ENCODE measurements at regions not wholly inside any gene's neighbourhood (a gene's known extent, or its start where the extent isn't known, plus 50 kb on each side); places are given as distances from the start of the nearest gene placed in this dataset.

DNA sequence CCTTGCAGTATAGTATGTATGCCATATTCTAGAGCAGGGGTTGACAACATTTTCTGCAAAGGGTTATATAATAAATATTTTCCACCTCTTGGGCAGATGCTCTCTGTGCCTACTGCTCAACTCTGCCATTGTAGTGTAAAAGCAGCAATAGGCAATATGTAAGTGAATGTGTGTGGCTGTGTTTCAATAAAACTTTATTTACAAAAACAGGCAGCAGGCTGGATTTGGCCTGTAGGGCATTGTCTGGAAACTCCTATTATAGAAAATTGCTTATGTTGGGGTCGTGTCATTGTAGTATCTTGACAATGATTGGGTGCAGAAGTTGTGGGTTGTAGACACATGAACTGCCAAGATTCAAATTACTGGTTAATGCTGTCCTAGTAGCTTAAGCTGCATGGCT is 153.6 kb upstream of the CNTN3 start:
- ChIA-PET POLR2A (no interaction called here), CTCF (no interaction called here)
- Histone ChIP-seq H3K27me3 (ENCODE audit: insufficient read depth) (no peaks in the 10 kb centered on the region), H3K4me2 (no peak overlapping the region), H3K9me3 (no peaks in the 10 kb centered on the region), H3K9ac (no peak overlapping the region), H3K4me1 (ENCODE audit: control insufficient read depth in 1 of 2, insufficient read depth in 2 of 2, low read depth in 1 of 2, low read length in 1 of 2) (no peaks in the 10 kb centered on the region), H3K27ac (ENCODE audit: low read depth in 2 of 2, low read length in 1 of 2) (no peak overlapping the region), H4K20me1 (ENCODE audit: insufficient read depth) (no peaks in the 10 kb centered on the region), H3F3A (replicated peaks; ENCODE audit: insufficient read depth) (no peaks in the 10 kb centered on the region), H3K79me2 (ENCODE audit: insufficient read depth) (no peaks in the 10 kb centered on the region), H3K36me3 (replicated peaks in 1 of 2; ENCODE audit: control insufficient read depth in 1 of 2, insufficient read depth in 2 of 2, low read length in 1 of 2) (no peaks in the 10 kb centered on the region), H3K9me2 (no peaks in the 10 kb centered on the region), H2AFZ (ENCODE audit: low read depth) (no peak overlapping the region), H3K4me3 (ENCODE audit: low read depth in 2 of 2, low read length in 1 of 2) (no peak overlapping the region)
- 7% methylated on average over 1 of the region's 1 CpG for WGBS (ENCODE audit: low lambda C conversion rate)
- no peak for DNase-seq
- TF ChIP-seq POLR2AphosphoS5 (IDR thresholded peaks at IDR 0.05; ENCODE audit: low read depth, low read length): no peak
- no peak for TF ChIP-seq JUND (IDR thresholded peaks at IDR 0.05)
- TF ChIP-seq SIN3A (IDR thresholded peaks at IDR 0.05; ENCODE audit: borderline replicate concordance, low read depth, low read length): no peak
- TF ChIP-seq, protein P1, sequence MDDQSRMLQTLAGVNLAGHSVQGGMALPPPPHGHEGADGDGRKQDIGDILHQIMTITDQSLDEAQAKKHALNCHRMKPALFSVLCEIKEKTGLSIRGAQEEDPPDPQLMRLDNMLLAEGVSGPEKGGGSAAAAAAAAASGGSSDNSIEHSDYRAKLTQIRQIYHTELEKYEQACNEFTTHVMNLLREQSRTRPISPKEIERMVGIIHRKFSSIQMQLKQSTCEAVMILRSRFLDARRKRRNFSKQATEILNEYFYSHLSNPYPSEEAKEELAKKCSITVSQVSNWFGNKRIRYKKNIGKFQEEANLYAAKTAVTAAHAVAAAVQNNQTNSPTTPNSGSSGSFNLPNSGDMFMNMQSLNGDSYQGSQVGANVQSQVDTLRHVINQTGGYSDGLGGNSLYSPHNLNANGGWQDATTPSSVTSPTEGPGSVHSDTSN (IDR thresholded peaks at IDR 0.05): no peak
- TF ChIP-seq, protein P2, sequence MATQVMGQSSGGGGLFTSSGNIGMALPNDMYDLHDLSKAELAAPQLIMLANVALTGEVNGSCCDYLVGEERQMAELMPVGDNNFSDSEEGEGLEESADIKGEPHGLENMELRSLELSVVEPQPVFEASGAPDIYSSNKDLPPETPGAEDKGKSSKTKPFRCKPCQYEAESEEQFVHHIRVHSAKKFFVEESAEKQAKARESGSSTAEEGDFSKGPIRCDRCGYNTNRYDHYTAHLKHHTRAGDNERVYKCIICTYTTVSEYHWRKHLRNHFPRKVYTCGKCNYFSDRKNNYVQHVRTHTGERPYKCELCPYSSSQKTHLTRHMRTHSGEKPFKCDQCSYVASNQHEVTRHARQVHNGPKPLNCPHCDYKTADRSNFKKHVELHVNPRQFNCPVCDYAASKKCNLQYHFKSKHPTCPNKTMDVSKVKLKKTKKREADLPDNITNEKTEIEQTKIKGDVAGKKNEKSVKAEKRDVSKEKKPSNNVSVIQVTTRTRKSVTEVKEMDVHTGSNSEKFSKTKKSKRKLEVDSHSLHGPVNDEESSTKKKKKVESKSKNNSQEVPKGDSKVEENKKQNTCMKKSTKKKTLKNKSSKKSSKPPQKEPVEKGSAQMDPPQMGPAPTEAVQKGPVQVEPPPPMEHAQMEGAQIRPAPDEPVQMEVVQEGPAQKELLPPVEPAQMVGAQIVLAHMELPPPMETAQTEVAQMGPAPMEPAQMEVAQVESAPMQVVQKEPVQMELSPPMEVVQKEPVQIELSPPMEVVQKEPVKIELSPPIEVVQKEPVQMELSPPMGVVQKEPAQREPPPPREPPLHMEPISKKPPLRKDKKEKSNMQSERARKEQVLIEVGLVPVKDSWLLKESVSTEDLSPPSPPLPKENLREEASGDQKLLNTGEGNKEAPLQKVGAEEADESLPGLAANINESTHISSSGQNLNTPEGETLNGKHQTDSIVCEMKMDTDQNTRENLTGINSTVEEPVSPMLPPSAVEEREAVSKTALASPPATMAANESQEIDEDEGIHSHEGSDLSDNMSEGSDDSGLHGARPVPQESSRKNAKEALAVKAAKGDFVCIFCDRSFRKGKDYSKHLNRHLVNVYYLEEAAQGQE (IDR thresholded peaks at IDR 0.05; ENCODE audit: low read depth, low read length): no peak

DNA sequence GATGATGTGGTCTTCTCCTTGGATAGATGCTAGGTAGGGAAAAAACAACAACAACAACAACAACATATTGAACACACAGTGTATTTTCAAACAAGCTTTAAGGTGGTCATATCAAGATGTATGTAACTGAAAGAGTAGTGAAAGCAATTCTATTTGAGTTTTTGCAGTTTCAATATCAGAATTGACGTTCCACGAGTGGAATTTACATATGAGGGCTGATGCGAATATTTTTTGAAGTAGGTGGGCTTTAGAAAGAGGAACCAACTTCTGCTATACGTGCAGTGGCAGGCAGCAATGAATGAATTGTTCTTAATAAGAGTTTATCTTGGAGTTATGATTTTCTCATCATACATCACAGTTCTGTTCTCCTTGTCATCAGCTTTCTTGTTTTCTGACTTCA is 151.9 kb upstream of the CNTN3 start:
- CTCF ChIA-PET: no interaction called here
- WGBS (ENCODE audit: low lambda C conversion rate): 30% methylated on average over 4 of the region's 4 CpGs

More for the DNA sequence above, 151.9 kb upstream of the CNTN3 start:
- Histone ChIP-seq H3K4me2 (no peak overlapping the region), H2AFZ (ENCODE audit: low read depth) (no peak overlapping the region), H3K79me2 (ENCODE audit: insufficient read depth) (no peaks in the 10 kb centered on the region), H3K27ac (ENCODE audit: low read depth in 2 of 2, low read length in 1 of 2) (no peak overlapping the region), H3K27me3 (ENCODE audit: insufficient read depth) (no peaks in the 10 kb centered on the region), H3K36me3 (replicated peaks in 1 of 2; ENCODE audit: control insufficient read depth in 1 of 2, insufficient read depth in 2 of 2, low read length in 1 of 2) (no peaks in the 10 kb centered on the region), H4K20me1 (ENCODE audit: insufficient read depth) (no peaks in the 10 kb centered on the region), H3F3A (replicated peaks; ENCODE audit: insufficient read depth) (no peaks in the 10 kb centered on the region), H3K4me1 (ENCODE audit: control insufficient read depth in 1 of 2, insufficient read depth in 2 of 2, low read depth in 1 of 2, low read length in 1 of 2) (no peaks in the 10 kb centered on the region), H3K4me3 (ENCODE audit: low read depth in 2 of 2, low read length in 1 of 2) (no peak overlapping the region), H3K9me2 (no peaks in the 10 kb centered on the region), H3K9ac (no peak overlapping the region), H3K9me3 (no peaks in the 10 kb centered on the region)
- no peak for DNase-seq
- TF ChIP-seq RXRA (IDR thresholded peaks at IDR 0.05; ENCODE audit: borderline replicate concordance, low read depth) (no peak), MXI1 (IDR thresholded peaks at IDR 0.05; ENCODE audit: low read depth, low read length) (no peak), FOSL2 (IDR thresholded peaks at IDR 0.05; ENCODE audit: borderline replicate concordance, low read depth) (no peak), RCOR1 (IDR thresholded peaks at IDR 0.05; ENCODE audit: low read length) (no peak), TEAD4 (IDR thresholded peaks at IDR 0.05; ENCODE audit: borderline replicate concordance, insufficient read depth) (no peak), GABPA (IDR thresholded peaks at IDR 0.05; ENCODE audit: low read depth) (no peak), YY1 (IDR thresholded peaks at IDR 0.05; ENCODE audit: low read depth) (no peak), RAD21 (IDR thresholded peaks at IDR 0.05; ENCODE audit: low read length) (no peak), ELF1 (IDR thresholded peaks at IDR 0.05) (no peak), NRF1 (IDR thresholded peaks at IDR 0.05; ENCODE audit: low read depth, low read length) (no peak)
- POLR2A ChIA-PET: no interaction called here

Data from SK-N-SH (cell line).